GM10266 (cell line): ENCODE measurements at regions not wholly inside any gene's neighbourhood (a gene's known extent, or its start where the extent isn't known, plus 50 kb on each side); places are given as distances from the start of the nearest gene placed in this dataset.

ENCODE experiments used
- DNase-seq: peaks from one replicate; pipeline ENCODE4 v3.0.0; 2012; ENCODE audit errors: extremely low spot score
- TF ChIP-seq, protein P1 (sequence below): IDR thresholded peaks from 2 replicates; pipeline ENCODE4 v1.5.1; 2012; ENCODE audit warnings: mild to moderate bottlenecking, low read depth; ENCODE audit not compliant: control insufficient read depth, insufficient read depth; ENCODE audit errors: missing control alignments

DNA sequence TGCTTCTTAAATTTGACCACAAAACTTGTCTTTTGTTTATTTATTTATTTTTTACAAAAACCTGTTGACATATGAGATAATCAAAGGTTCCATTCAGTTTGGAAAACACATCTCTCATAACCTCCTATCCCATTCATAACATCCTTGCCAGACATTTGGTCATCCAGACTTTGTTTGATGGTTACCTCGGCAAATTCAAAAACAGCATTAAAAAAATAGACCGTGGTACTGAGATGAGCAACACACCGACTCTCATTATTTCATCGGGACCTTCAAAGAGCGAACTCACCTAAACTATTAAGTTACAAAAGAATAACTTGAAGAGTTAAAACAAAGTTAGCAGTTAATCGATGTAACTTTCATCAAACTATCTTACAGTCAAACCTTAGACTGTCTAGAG, 85.8 kb upstream of the RPS6KA3 start:
- DNase-seq: no peak
- TF ChIP-seq, protein P1, sequence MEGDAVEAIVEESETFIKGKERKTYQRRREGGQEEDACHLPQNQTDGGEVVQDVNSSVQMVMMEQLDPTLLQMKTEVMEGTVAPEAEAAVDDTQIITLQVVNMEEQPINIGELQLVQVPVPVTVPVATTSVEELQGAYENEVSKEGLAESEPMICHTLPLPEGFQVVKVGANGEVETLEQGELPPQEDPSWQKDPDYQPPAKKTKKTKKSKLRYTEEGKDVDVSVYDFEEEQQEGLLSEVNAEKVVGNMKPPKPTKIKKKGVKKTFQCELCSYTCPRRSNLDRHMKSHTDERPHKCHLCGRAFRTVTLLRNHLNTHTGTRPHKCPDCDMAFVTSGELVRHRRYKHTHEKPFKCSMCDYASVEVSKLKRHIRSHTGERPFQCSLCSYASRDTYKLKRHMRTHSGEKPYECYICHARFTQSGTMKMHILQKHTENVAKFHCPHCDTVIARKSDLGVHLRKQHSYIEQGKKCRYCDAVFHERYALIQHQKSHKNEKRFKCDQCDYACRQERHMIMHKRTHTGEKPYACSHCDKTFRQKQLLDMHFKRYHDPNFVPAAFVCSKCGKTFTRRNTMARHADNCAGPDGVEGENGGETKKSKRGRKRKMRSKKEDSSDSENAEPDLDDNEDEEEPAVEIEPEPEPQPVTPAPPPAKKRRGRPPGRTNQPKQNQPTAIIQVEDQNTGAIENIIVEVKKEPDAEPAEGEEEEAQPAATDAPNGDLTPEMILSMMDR: no peak

GRCh38 chrX:20350596-20350995, 83.9 kb upstream of the RPS6KA3 start:
- TF ChIP-seq, protein P1: no peak
- no peak for DNase-seq

DNA sequence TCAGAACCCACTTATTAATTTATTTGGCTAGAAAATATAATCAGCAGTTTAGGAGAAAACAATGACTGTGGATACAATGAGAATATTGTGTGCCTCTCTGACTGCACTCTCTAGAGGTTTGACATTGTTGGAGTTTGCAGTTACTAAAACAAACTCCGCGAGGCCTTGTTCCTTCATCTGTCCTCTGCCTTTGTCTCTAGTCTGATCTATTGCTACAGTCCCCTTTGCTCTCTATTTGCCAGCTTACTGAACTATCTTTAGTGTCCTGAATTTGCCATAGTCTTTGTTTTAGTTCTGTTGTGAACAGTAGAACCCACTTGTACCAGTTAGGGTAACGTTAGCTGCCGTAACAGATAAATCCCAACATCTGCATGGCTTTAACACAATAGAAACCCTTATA, 81.4 kb upstream of the RPS6KA3 start:
- TF ChIP-seq, protein P1: no peak
- DNase-seq: no peak

DNA sequence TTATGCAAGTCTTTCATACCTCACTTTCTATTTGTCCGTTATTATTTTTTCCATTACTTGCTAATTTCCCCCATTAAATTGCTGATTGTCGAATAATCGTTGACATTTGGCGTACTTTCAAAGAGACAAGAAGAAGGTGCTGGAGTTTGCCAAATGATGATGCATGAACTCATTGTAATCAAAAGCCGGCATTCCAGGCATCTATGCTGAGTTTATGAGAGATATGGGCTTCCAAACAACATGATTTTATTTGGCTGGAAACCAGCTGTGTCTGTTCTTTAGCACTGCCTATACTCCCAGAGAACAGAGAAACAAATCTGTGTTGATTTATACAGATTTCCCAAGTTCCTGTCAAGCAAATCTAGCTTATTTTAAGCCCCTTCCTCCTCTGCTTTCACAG, 80.8 kb upstream of the RPS6KA3 start:
- DNase-seq: no peak
- TF ChIP-seq, protein P1: no peak

GRCh38 chrX:20333672-20334071, 67.0 kb upstream of the RPS6KA3 start:
- TF ChIP-seq, protein P1: no peak
- DNase-seq: no peak

DNA sequence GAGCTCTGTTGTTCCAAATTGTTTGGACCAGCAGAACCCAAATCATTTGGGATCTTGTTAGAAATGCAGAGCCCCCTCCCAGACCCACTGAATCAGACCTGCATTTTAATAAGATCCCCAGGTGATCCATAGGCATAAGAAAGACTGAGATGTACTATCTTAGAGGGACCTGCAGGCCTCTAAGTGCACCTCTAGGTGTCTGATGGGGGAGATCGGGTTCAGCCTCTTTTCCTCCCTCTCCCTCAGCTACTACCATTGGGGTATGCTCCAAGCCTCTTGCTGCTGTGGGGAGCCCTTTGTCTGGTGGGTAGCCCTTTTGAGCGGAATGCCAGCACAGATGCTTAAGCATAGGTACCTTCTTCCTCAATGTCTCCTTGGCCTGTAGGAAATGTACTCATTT, 63.8 kb upstream of the RPS6KA3 start:
- TF ChIP-seq, protein P1: no peak
- DNase-seq: no peak

DNA sequence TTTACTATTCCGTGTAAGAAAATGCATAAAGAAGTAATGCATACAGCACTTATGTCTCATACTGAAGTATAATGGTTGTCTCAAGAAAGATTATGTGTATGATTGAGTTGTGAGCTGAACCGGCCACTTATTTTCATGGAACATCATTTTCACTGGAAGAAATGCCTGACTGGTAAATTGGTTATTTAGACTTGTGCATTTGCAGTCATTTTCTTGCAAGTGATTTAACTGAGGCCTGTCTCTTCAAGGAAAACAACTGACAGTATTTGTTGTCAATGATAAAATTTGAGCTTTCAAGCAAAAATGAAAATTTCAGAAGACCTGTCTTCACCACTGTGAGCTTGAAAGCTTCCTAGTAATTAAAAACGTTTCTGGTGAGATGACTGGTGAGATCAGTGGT, 62.7 kb upstream of the RPS6KA3 start:
- DNase-seq: no peak
- TF ChIP-seq, protein P1: no peak
